Loucy (cell line): ENCODE measurements at regions not wholly inside any gene's neighbourhood (a gene's known extent, or its start where the extent isn't known, plus 50 kb on each side); places are given as distances from the start of the nearest gene placed in this dataset.

ENCODE experiments used
- CTCF ChIP-seq: fragments of 200-600 bp; sonication (generic); conservative IDR thresholded peaks from 2 replicates; pipeline ENCODE4 v1.5.1; 2014; ENCODE audit warnings: mild to moderate bottlenecking, antibody characterized with exemption, low read length
- EZH2phosphoT487 ChIP-seq: fragments of 200-600 bp; IDR thresholded peaks from 2 replicates; pipeline ENCODE4 v1.6.1; 2018; ENCODE audit warnings: antibody characterized with exemption, mild to moderate bottlenecking, moderate library complexity, borderline replicate concordance

- TF ChIP-seq CTCF (no peak), EZH2phosphoT487 (no peak)
Measured at GRCh38 chr5:72633041-72633445, 125.8 kb upstream of the ZNF366 start.
